Activated naive CD4-positive, alpha-beta T cell treated with anti-CD3 and anti-CD28 coated beads, Interleukin-2, amount 50 U/mL, for 24 hours (primary cell): ENCODE measurements at regions not wholly inside any gene's neighbourhood (a gene's known extent, or its start where the extent isn't known, plus 50 kb on each side); places are given as distances from the start of the nearest gene placed in this dataset.

ENCODE experiments used
- H3K27ac Mint-ChIP-seq: one replicate; pipeline ENCODE4 v1.8.0; 2021; ENCODE audit warnings: mild to moderate bottlenecking, mixed read lengths
- H3K27me3 Mint-ChIP-seq: one replicate; pipeline ENCODE4 v1.8.0; 2021; ENCODE audit warnings: mixed read lengths
- H3K36me3 Mint-ChIP-seq: one replicate; pipeline ENCODE4 v1.8.0; 2021; ENCODE audit warnings: mixed read lengths
- H3K4me1 Mint-ChIP-seq: one replicate; pipeline ENCODE4 v1.8.0; 2021; ENCODE audit warnings: mixed read lengths
- H3K4me3 Mint-ChIP-seq: one replicate; pipeline ENCODE4 v1.8.0; 2021; ENCODE audit warnings: mild to moderate bottlenecking, mixed read lengths
- H3K9me3 Mint-ChIP-seq: one replicate; pipeline ENCODE4 v1.8.0; 2021; ENCODE audit warnings: mixed read lengths

GRCh38 chr9:115900698-115901097, 252.9 kb upstream of the PAPPA start:
- no peak overlapping the region for H3K27ac Mint-ChIP-seq
- no peaks in the 10 kb centered on the region for H3K27me3 Mint-ChIP-seq
- H3K9me3 Mint-ChIP-seq, result peaks cover 11% of the 10 kb centered on the region
- no peaks in the 10 kb centered on the region for H3K36me3 Mint-ChIP-seq
- no peak overlapping the region for H3K4me3 Mint-ChIP-seq
- H3K4me1 Mint-ChIP-seq, result no peaks in the 10 kb centered on the region

GRCh38 chr9:115910959-115911358, 242.6 kb upstream of the PAPPA start:
- no peak overlapping the region for H3K27ac Mint-ChIP-seq
- H3K4me3 Mint-ChIP-seq, result no peak overlapping the region
- no peaks in the 10 kb centered on the region for H3K36me3 Mint-ChIP-seq
- no peaks in the 10 kb centered on the region for H3K4me1 Mint-ChIP-seq
- H3K27me3 Mint-ChIP-seq, result no peaks in the 10 kb centered on the region
- no peaks in the 10 kb centered on the region for H3K9me3 Mint-ChIP-seq

- Mint-ChIP-seq H3K4me3 (no peak overlapping the region), H3K27ac (no peak overlapping the region), H3K27me3 (no peaks in the 10 kb centered on the region), H3K9me3 (no peaks in the 10 kb centered on the region), H3K4me1 (no peaks in the 10 kb centered on the region), H3K36me3 (no peaks in the 10 kb centered on the region)
These were observed 241.5 kb upstream of the PAPPA start for GRCh38 chr9:115912086-115912485.

DNA sequence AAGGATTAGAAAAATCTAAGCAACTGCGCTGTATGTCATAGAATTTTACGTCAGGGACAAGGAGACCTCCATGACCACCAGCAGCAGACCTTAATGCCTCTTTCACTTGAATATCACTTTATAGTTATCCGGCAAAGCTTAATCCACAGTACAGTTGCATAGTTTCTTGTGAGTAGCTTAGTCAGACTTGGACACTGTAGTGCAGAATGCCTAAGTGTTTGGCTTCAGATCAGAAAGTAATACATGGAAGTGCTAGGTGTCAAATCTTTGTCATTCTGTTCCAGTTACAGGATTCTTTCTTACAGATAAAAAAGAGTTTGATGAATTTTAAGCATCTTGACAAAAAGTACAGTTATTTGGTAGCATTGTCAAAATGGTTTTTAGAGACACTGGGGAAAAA, 239.9 kb upstream of the PAPPA start:
- H3K4me1 Mint-ChIP-seq, result no peaks in the 10 kb centered on the region
- H3K27ac Mint-ChIP-seq, result no peak overlapping the region
- H3K4me3 Mint-ChIP-seq, result no peak overlapping the region
- no peaks in the 10 kb centered on the region for H3K36me3 Mint-ChIP-seq
- no peaks in the 10 kb centered on the region for H3K9me3 Mint-ChIP-seq
- H3K27me3 Mint-ChIP-seq, result no peaks in the 10 kb centered on the region

- H3K9me3 Mint-ChIP-seq, result no peaks in the 10 kb centered on the region
- H3K27ac Mint-ChIP-seq, result no peak overlapping the region
- no peaks in the 10 kb centered on the region for H3K4me1 Mint-ChIP-seq
- H3K4me3 Mint-ChIP-seq, result no peak overlapping the region
- no peaks in the 10 kb centered on the region for H3K36me3 Mint-ChIP-seq
- H3K27me3 Mint-ChIP-seq, result no peaks in the 10 kb centered on the region
These were observed 239.3 kb upstream of the PAPPA start for GRCh38 chr9:115914291-115914690.

DNA sequence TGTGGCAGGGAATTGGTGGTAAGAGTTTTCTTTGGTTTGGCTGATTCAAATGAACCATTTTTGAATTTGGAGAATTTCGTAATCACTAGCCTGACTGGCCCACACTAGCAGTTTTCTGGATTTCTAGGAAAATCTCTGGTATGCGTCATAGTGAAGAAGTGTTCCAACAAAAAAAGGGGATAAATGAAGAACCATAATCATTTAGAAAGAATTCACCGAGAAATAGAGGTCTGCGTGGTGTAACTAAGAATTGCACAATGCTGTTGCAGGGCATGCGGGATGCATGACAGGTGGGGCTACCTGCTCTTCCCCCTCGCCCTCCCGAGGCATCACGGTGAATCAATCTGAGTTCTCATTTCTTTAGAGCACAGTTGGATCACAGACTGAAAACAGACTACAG, 232.3 kb upstream of the PAPPA start:
- Mint-ChIP-seq H3K27ac (no peak overlapping the region), H3K27me3 (no peaks in the 10 kb centered on the region), H3K4me1 (peaks cover 4% of the 10 kb centered on the region), H3K9me3 (peaks cover 9% of the 10 kb centered on the region), H3K4me3 (no peak overlapping the region), H3K36me3 (no peaks in the 10 kb centered on the region)

DNA sequence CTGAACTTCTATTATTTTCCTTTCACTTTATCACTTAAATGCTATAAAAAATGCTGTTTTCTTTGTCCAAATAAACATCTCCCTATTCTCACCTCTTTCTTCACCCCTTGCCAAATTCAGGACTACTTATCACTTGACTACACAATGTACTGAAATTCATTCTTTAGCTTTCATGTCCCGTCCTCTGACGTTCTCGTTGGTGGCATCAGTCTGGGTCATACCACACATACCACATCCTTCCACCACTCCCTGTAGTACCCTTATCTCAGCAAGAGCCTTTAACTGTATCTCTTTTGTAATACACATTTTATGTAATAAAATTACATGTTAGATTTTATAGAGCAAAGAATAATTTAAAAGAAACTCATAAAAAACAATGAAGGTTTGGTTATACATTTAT, 231.1 kb upstream of the PAPPA start:
- Mint-ChIP-seq H3K36me3 (no peaks in the 10 kb centered on the region), H3K4me3 (no peak overlapping the region), H3K4me1 (peaks cover 4% of the 10 kb centered on the region), H3K27me3 (no peaks in the 10 kb centered on the region), H3K27ac (no peak overlapping the region), H3K9me3 (peaks cover 9% of the 10 kb centered on the region)

- Mint-ChIP-seq H3K4me3 (no peak overlapping the region), H3K9me3 (peaks cover 9% of the 10 kb centered on the region), H3K36me3 (no peaks in the 10 kb centered on the region), H3K4me1 (peaks cover 4% of the 10 kb centered on the region), H3K27ac (no peak overlapping the region), H3K27me3 (no peaks in the 10 kb centered on the region)
These were observed 230.2 kb upstream of the PAPPA start for GRCh38 chr9:115923410-115923809.

DNA sequence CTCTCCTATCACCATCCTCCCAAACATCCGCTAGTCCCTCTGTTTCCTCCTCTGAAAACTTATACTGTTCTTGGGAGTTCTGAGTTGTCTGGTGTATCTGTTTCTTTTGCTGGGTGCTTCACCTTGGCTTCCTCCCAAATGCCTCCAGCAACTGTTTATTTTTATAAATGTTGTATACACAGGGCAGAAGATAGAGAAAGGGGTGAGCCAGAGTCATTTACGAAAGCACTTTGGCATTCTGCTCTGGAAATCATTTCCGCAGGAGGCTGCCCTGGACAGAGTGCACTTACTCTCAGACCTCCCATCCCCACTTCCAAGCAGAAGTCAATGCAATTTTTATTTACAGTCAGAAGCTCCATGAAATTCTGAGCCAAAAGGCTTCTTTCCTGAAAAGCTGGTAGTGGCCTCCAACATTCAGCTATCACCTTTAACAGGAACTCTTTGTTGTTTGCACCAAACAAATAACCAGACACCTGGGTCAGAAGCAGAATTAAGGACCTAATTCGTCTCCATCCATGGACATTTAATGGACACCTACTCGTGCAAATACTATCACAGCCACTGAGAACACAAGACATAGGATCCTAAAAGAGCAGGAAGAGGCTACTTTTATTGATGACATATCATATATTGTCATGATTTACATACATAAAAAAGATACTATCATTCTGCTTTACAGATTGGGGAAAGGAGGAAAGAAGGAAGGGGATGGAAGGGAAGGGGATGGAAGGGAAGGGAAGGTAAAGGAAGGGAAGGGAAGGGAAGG, 229.5 kb upstream of the PAPPA start:
- peaks cover 4% of the 10 kb centered on the region for H3K4me1 Mint-ChIP-seq
- no peaks in the 10 kb centered on the region for H3K36me3 Mint-ChIP-seq
- peaks cover 9% of the 10 kb centered on the region for H3K9me3 Mint-ChIP-seq
- H3K4me3 Mint-ChIP-seq, result no peak overlapping the region
- no peaks in the 10 kb centered on the region for H3K27me3 Mint-ChIP-seq
- H3K27ac Mint-ChIP-seq, result no peak overlapping the region

DNA sequence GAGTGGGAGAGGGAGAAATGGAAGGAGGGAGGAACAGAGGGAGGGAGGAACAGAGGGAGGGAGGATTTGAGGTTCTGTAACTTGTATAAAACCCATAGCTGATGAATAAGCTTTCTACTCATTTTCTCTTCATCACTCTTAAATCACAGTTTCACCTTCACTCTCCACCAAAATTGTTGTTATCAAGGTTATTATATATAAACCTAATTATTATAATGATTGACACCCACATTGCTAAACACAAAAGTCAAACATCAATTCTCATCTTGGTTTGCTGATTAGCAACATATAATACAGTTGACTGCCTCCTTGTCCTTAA, 229.0 kb upstream of the PAPPA start:
- H3K27me3 Mint-ChIP-seq, result no peaks in the 10 kb centered on the region
- no peak overlapping the region for H3K4me3 Mint-ChIP-seq
- H3K36me3 Mint-ChIP-seq, result no peaks in the 10 kb centered on the region
- peaks cover 4% of the 10 kb centered on the region for H3K4me1 Mint-ChIP-seq
- peaks cover 9% of the 10 kb centered on the region for H3K9me3 Mint-ChIP-seq
- H3K27ac Mint-ChIP-seq, result no peak overlapping the region

DNA sequence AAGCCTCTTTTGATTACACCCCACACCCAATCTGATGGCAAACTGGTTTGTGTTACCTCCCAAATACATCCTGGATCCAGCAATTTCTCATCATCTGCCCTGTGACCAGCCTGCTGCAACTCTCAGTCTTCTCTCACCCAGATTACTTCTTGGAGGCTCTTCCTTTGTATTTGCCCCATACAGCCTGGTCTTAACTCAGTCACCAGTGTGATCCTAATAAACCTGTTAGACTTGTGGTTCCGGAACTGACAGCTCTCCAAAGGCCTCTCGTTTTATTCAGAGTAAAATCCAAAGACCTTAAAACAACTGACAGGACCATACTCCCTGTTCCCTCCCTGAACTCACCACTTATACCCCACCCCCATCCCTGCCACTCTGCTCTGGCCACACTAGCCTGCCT, 228.2 kb upstream of the PAPPA start:
- Mint-ChIP-seq H3K4me3 (no peak overlapping the region), H3K9me3 (peaks cover 9% of the 10 kb centered on the region), H3K4me1 (peaks cover 4% of the 10 kb centered on the region), H3K27ac (no peak overlapping the region), H3K36me3 (no peaks in the 10 kb centered on the region), H3K27me3 (no peaks in the 10 kb centered on the region)

GRCh38 chr9:115930472-115930871, 223.1 kb upstream of the PAPPA start:
- Mint-ChIP-seq H3K36me3 (no peaks in the 10 kb centered on the region), H3K4me3 (no peak overlapping the region), H3K27me3 (no peaks in the 10 kb centered on the region), H3K4me1 (no peaks in the 10 kb centered on the region), H3K9me3 (peaks cover 9% of the 10 kb centered on the region), H3K27ac (no peak overlapping the region)

DNA sequence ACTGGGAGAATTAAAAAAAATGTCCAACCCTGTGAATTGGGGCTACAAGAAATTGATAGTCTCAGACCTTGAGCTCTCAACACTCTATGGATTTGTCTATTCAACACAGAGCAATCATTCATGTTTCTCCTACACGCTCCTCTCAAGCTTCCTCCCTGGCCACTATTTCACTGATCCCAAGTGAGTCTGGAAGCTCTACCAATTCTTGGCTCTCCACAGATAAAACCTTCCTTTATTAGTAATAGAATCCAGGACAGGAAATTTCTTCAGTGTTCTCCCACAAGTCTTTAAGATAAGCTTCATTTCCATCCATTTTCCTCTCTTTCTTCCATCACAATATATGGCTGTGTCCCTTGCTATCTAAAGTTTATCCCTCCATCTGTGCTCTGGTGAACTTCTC, 215.1 kb upstream of the PAPPA start:
- Mint-ChIP-seq H3K27ac (no peak overlapping the region), H3K27me3 (no peaks in the 10 kb centered on the region), H3K9me3 (peaks cover 22% of the 10 kb centered on the region), H3K36me3 (no peaks in the 10 kb centered on the region), H3K4me3 (no peak overlapping the region), H3K4me1 (no peaks in the 10 kb centered on the region)

GRCh38 chr9:115939065-115939765, 214.4 kb upstream of the PAPPA start:
- Mint-ChIP-seq H3K27ac (no peak overlapping the region), H3K36me3 (no peaks in the 10 kb centered on the region), H3K9me3 (peaks cover 22% of the 10 kb centered on the region), H3K4me1 (no peaks in the 10 kb centered on the region), H3K4me3 (no peak overlapping the region), H3K27me3 (no peaks in the 10 kb centered on the region)

DNA sequence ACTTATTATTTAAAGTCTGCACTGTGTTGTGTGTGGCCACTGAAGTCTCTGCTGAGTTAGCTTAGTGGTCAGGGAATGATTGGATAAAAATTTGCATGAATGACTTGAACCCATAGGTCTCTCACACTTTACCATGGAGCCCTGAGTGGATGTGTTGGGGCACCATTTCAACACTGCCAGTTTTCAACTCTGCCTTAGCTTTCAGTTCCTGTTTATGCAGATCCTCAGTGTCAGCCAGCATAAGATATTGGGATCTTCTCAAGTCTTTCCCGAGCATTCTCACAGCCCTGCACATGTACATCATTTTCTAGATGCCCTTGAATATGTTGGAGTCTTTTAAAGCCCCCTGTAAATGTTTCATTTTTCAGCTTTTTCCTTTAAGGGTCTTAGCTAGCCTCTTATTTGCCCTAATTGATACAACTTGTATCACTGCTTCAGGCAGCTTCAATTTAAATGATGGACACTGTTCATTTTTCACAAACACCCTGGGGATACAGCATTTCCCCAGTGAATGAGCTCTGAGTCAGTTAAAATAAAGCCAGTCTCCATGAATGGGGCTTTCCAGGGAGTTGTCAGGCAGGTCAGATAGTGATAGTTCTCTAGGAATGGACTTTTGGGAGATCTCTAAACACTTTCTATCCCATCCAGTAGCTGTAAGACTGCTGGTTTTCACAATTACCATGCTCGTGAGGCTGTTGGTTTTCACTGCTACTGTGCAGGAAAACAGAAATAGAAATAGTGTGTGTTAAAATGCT, 211.9 kb upstream of the PAPPA start:
- Mint-ChIP-seq H3K27me3 (no peaks in the 10 kb centered on the region), H3K9me3 (peaks cover 12% of the 10 kb centered on the region), H3K36me3 (no peaks in the 10 kb centered on the region), H3K4me3 (no peak overlapping the region), H3K27ac (no peak overlapping the region), H3K4me1 (no peaks in the 10 kb centered on the region)

GRCh38 chr9:115943431-115944165, 210.0 kb upstream of the PAPPA start:
- no peak overlapping the region for H3K4me3 Mint-ChIP-seq

More at GRCh38 chr9:115943431-115944165, 210.0 kb upstream of the PAPPA start:
- Mint-ChIP-seq H3K9me3 (peaks cover 11% of the 10 kb centered on the region), H3K4me1 (no peaks in the 10 kb centered on the region), H3K36me3 (no peaks in the 10 kb centered on the region), H3K27me3 (no peaks in the 10 kb centered on the region), H3K27ac (no peak overlapping the region)
